KMS-11 (cell line): ENCODE measurements at regions not wholly inside any gene's neighbourhood (a gene's known extent, or its start where the extent isn't known, plus 50 kb on each side); places are given as distances from the start of the nearest gene placed in this dataset.

Experiments
- H2AFZ ChIP-seq: fragments of 200-600 bp; sonication (generic); 2 replicates; pipeline ENCODE4 v1.6.1; 2016; ENCODE audit warnings: antibody characterized with exemption, mixed run types, low read depth
- H3K27ac ChIP-seq: fragments of 200-600 bp; sonication (generic); 2 replicates; pipeline ENCODE4 v1.6.1; 2016; ENCODE audit warnings: mild to moderate bottlenecking, mixed run types
- H3K27me3 ChIP-seq: fragments of 200-600 bp; sonication (generic); 2 replicates; pipeline ENCODE4 v1.6.1; 2017; ENCODE audit warnings: mild to moderate bottlenecking, low read depth, mixed run types, moderate library complexity; ENCODE audit not compliant: insufficient read depth
- H3K36me3 ChIP-seq: fragments of 200-600 bp; sonication (generic); 2 replicates; pipeline ENCODE4 v1.6.1; 2017; ENCODE audit warnings: mild to moderate bottlenecking, mixed run types; ENCODE audit not compliant: insufficient read depth
- H3K4me1 ChIP-seq: fragments of 200-600 bp; sonication (generic); 2 replicates; pipeline ENCODE4 v1.6.1; 2016; ENCODE audit warnings: mild to moderate bottlenecking, low read depth, mixed run types; ENCODE audit not compliant: poor library complexity, severe bottlenecking
- H3K4me2 ChIP-seq: fragments of 200-600 bp; sonication (generic); 2 replicates; pipeline ENCODE4 v1.7.0; 2016; ENCODE audit warnings: mild to moderate bottlenecking, mixed run types
- H3K4me3 ChIP-seq: fragments of 200-600 bp; sonication (generic); IDR thresholded peaks from 2 replicates; pipeline ENCODE4 v1.6.1; 2017; ENCODE audit warnings: low read depth, low read length, mixed read lengths; ENCODE audit not compliant: insufficient read depth
- H3K79me2 ChIP-seq: fragments of 200-600 bp; sonication (generic); 2 replicates; pipeline ENCODE4 v1.6.1; 2016; ENCODE audit warnings: low read depth, mixed run types; ENCODE audit not compliant: insufficient read depth
- H3K9ac ChIP-seq: fragments of 200-600 bp; sonication (generic); 2 replicates; pipeline ENCODE4 v1.6.1; 2016; ENCODE audit warnings: mild to moderate bottlenecking, mixed run types
- H4K20me1 ChIP-seq: fragments of 200-600 bp; sonication (generic); 2 replicates; pipeline ENCODE4 v1.6.1; 2016; ENCODE audit warnings: mild to moderate bottlenecking, mixed run types; ENCODE audit not compliant: insufficient read depth
- TF ChIP-seq, protein P1 (sequence below): fragments of 200-600 bp; sonication (generic); conservative IDR thresholded peaks from 2 replicates; pipeline ENCODE4 v1.6.1; 2017; ENCODE audit warnings: low read depth, mild to moderate bottlenecking, antibody characterized with exemption, low read length, moderate library complexity, mixed read lengths

DNA sequence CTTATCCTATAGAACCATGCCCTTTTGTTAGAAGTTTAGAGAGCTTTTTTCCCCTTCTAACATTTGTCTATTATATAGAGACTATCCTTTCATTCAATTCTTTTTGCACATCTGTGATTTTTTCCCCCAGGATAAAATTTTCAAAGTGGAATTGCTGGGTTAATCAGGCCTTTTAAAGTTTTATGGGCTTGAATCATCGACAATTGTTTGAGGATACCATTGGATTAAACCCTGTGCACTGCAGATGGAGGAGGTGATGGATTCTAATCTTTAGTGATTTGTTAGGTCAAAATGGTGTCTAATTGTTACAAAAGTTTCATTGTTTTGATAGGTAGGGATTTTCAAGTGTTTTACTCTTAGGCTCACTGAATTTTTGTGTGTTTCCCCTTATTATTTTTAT, 463.7 kb upstream of the CFAP20DC start:
- H3K79me2 ChIP-seq = no peaks in the 10 kb centered on the region
- H3K4me3 ChIP-seq = no peak overlapping the region
- TF ChIP-seq, protein P1, sequence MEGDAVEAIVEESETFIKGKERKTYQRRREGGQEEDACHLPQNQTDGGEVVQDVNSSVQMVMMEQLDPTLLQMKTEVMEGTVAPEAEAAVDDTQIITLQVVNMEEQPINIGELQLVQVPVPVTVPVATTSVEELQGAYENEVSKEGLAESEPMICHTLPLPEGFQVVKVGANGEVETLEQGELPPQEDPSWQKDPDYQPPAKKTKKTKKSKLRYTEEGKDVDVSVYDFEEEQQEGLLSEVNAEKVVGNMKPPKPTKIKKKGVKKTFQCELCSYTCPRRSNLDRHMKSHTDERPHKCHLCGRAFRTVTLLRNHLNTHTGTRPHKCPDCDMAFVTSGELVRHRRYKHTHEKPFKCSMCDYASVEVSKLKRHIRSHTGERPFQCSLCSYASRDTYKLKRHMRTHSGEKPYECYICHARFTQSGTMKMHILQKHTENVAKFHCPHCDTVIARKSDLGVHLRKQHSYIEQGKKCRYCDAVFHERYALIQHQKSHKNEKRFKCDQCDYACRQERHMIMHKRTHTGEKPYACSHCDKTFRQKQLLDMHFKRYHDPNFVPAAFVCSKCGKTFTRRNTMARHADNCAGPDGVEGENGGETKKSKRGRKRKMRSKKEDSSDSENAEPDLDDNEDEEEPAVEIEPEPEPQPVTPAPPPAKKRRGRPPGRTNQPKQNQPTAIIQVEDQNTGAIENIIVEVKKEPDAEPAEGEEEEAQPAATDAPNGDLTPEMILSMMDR = no peak
- no peaks in the 10 kb centered on the region for H3K27me3 ChIP-seq
- H3K4me1 ChIP-seq = no peaks in the 10 kb centered on the region
- H4K20me1 ChIP-seq = no peaks in the 10 kb centered on the region
- H3K36me3 ChIP-seq = no peaks in the 10 kb centered on the region
- no peak overlapping the region for H3K9ac ChIP-seq
- no peak overlapping the region for H3K4me2 ChIP-seq
- no peak overlapping the region for H2AFZ ChIP-seq
- H3K27ac ChIP-seq = no peak overlapping the region

DNA sequence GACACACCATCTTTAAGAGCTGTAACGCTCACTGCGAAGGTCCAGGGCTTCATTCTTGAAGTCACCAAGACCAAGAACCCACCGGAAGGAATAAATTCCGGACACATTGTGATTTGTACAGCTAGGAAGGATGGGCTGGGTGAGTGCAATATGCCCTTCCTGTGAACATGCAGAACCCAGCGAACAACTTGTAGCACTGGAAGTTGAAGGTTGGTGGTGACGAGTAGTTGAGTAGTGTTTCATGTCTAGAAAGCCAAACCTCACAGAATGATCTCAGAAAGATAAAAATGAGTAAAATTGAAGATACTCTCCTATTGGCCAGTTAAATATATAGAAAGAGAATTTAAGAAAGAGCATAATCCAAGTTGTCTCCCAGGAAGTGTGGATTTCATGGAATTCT, 462.2 kb upstream of the CFAP20DC start:
- Histone ChIP-seq H3K27ac (no peak overlapping the region), H3K4me3 (no peak overlapping the region), H3K4me2 (no peak overlapping the region), H2AFZ (no peak overlapping the region), H3K36me3 (no peaks in the 10 kb centered on the region), H3K27me3 (no peaks in the 10 kb centered on the region), H4K20me1 (no peaks in the 10 kb centered on the region), H3K9ac (no peak overlapping the region), H3K79me2 (no peaks in the 10 kb centered on the region), H3K4me1 (no peaks in the 10 kb centered on the region)
- TF ChIP-seq, protein P1 = no peak

DNA sequence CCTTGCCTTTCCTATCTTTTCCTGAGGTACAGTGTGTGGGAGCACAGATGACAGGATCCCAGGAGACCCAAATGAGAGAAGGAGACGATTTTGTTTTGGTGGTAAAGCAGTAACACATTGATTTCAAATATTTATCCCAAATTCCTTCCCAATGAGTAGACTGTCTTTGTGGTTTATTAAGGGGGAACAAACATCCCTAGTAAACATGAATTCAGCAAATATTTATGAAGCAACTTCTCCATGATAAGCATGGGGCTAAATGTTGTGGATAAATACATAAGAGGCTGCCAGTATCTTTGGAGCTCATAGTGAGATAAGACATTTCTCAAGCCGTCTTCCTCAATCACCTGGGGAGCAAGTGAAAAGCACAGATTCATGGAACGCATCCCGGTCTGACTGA, 460.8 kb upstream of the CFAP20DC start:
- no peaks in the 10 kb centered on the region for H3K27me3 ChIP-seq
- TF ChIP-seq, protein P1 = no peak
- H2AFZ ChIP-seq = no peak overlapping the region
- no peaks in the 10 kb centered on the region for H4K20me1 ChIP-seq
- H3K4me2 ChIP-seq = no peak overlapping the region
- no peak overlapping the region for H3K9ac ChIP-seq
- no peaks in the 10 kb centered on the region for H3K79me2 ChIP-seq
- H3K4me3 ChIP-seq = no peak overlapping the region
- H3K4me1 ChIP-seq = no peaks in the 10 kb centered on the region
- no peaks in the 10 kb centered on the region for H3K36me3 ChIP-seq
- no peak overlapping the region for H3K27ac ChIP-seq

DNA sequence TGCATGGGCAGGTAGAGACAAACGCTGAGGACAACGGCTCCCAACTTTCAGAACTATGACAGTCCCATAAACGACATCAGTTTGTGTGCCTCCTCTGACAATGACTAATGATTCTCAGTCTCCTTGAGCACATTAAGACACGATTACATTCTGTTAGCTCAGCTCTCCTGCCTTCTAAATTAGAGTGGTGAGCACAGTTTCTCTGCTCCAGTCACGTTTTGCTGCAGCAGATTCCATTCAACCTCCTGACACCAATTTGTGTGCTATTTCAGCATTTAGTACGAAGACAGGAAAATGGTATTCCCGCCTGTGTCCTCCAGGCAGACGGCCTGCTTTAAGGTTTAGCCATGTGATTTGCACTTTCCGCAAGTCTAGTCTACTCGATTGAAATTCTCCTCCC, 458.4 kb upstream of the CFAP20DC start:
- H3K27me3 ChIP-seq = no peaks in the 10 kb centered on the region
- TF ChIP-seq, protein P1 = no peak
- no peaks in the 10 kb centered on the region for H3K4me1 ChIP-seq

More for the DNA sequence above, 458.4 kb upstream of the CFAP20DC start:
- Histone ChIP-seq H3K4me2 (no peak overlapping the region), H3K4me3 (no peak overlapping the region), H4K20me1 (no peaks in the 10 kb centered on the region), H2AFZ (no peak overlapping the region), H3K36me3 (no peaks in the 10 kb centered on the region), H3K9ac (no peak overlapping the region), H3K27ac (no peak overlapping the region), H3K79me2 (no peaks in the 10 kb centered on the region)
